ENCODE measurements at regions not wholly inside any gene's neighbourhood (a gene's known extent, or its start where the extent isn't known, plus 50 kb on each side); places are given as distances from the start of the nearest gene placed in this dataset.

DNA sequence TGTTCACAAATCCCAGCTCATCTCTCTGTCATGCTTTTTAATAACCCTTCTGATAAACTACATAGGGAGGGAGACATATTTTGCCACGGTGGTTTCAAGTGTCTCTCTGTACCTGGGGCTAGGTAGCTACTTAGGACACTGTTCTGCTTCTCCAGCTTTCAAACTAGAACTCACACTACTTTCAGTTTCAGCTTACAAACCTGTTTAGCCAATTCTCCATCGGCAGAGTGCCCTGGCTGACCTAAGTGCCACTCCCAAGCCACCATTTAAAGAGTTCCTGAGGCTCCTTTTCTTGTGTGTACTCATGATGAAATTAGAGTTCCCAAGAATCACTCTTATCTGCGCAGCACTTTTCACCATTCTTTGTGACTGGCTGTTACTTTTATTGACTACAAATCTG, 899.2 kb downstream of the FAT4 start:
- TF ChIP-seq, protein P1, sequence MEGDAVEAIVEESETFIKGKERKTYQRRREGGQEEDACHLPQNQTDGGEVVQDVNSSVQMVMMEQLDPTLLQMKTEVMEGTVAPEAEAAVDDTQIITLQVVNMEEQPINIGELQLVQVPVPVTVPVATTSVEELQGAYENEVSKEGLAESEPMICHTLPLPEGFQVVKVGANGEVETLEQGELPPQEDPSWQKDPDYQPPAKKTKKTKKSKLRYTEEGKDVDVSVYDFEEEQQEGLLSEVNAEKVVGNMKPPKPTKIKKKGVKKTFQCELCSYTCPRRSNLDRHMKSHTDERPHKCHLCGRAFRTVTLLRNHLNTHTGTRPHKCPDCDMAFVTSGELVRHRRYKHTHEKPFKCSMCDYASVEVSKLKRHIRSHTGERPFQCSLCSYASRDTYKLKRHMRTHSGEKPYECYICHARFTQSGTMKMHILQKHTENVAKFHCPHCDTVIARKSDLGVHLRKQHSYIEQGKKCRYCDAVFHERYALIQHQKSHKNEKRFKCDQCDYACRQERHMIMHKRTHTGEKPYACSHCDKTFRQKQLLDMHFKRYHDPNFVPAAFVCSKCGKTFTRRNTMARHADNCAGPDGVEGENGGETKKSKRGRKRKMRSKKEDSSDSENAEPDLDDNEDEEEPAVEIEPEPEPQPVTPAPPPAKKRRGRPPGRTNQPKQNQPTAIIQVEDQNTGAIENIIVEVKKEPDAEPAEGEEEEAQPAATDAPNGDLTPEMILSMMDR (IDR thresholded peaks at IDR 0.05; ENCODE audit: low read length) = no peak
- TF ChIP-seq EZH2 (optimal IDR thresholded peaks at IDR 0.05; ENCODE audit: low read depth, low read length) = no peak
